ENCODE measurements at regions not wholly inside any gene's neighbourhood (a gene's known extent, or its start where the extent isn't known, plus 50 kb on each side); places are given as distances from the start of the nearest gene placed in this dataset.

DNA sequence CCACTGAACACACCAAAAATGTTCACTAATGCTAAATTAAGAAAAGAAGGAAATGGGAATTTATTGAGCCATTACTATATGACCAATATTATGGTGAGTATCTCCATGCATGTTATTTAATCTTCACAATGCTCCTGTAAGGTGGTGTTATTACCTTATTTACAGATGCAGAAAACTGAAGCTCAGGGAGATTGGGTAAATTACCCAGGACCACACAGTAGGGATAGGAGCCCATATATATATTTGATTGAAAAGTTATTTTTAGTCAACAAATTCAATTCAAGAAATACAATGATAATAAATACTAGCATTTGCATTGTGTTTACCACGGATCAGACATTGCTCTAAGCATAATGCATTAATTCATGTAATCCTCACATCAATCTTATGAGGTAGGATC is 202.2 kb upstream of the FBXO11 start:
- TF ChIP-seq, protein P1, sequence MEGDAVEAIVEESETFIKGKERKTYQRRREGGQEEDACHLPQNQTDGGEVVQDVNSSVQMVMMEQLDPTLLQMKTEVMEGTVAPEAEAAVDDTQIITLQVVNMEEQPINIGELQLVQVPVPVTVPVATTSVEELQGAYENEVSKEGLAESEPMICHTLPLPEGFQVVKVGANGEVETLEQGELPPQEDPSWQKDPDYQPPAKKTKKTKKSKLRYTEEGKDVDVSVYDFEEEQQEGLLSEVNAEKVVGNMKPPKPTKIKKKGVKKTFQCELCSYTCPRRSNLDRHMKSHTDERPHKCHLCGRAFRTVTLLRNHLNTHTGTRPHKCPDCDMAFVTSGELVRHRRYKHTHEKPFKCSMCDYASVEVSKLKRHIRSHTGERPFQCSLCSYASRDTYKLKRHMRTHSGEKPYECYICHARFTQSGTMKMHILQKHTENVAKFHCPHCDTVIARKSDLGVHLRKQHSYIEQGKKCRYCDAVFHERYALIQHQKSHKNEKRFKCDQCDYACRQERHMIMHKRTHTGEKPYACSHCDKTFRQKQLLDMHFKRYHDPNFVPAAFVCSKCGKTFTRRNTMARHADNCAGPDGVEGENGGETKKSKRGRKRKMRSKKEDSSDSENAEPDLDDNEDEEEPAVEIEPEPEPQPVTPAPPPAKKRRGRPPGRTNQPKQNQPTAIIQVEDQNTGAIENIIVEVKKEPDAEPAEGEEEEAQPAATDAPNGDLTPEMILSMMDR (IDR thresholded peaks at IDR 0.05) = no peak
- TF ChIP-seq POLR2AphosphoS5 (IDR thresholded peaks at IDR 0.05) = no peak
